Coronary artery (tissue), 2 donors: ENCODE measurements at regions not wholly inside any gene's neighbourhood (a gene's known extent, or its start where the extent isn't known, plus 50 kb on each side); places are given as distances from the start of the nearest gene placed in this dataset.

Experiments
- DNase-seq: peaks from one replicate; pipeline ENCODE4 v3.0.0-alpha.2; 2017; ENCODE audit warnings: low spot score
- H3K27ac ChIP-seq, 2 donors: fragments of 200-600 bp; sonication (generic); one replicate each; pipeline ENCODE4 v1.5.1; 2016 to 2019
- H3K4me3 ChIP-seq: fragments of 200-600 bp; sonication (generic); 2 replicates; pipeline ENCODE4 v1.5.1; 2016; ENCODE audit warnings: mild to moderate bottlenecking, moderate library complexity
- TF ChIP-seq, protein P1 (sequence below): fragments of 200-600 bp; sonication (generic); IDR thresholded peaks from one replicate; pipeline ENCODE4 v1.5.1; 2019; ENCODE audit warnings: antibody characterized with exemption

DNA sequence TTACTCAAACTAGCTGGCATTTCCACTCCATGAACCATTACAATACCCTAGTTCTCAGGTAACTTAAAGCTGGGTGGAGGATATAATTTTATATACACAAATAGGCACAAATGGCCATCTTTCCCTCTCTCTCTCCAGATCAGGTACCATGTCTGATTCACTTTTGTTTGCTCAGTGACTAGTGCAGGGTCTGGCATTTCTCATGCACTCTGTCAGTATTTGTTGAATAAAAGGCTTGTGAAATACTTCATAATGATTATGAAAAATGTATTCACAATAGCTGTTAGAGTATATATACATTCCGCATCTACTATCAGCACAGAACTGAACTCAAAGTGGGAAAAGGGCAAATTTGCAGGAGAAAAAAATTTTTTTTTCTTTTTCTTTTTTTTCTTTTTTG is 510.2 kb upstream of the USP24 start:
- H3K4me3 ChIP-seq: no peak overlapping the region
- no peak overlapping the region for H3K27ac ChIP-seq
- DNase-seq: no peak
- TF ChIP-seq, protein P1, sequence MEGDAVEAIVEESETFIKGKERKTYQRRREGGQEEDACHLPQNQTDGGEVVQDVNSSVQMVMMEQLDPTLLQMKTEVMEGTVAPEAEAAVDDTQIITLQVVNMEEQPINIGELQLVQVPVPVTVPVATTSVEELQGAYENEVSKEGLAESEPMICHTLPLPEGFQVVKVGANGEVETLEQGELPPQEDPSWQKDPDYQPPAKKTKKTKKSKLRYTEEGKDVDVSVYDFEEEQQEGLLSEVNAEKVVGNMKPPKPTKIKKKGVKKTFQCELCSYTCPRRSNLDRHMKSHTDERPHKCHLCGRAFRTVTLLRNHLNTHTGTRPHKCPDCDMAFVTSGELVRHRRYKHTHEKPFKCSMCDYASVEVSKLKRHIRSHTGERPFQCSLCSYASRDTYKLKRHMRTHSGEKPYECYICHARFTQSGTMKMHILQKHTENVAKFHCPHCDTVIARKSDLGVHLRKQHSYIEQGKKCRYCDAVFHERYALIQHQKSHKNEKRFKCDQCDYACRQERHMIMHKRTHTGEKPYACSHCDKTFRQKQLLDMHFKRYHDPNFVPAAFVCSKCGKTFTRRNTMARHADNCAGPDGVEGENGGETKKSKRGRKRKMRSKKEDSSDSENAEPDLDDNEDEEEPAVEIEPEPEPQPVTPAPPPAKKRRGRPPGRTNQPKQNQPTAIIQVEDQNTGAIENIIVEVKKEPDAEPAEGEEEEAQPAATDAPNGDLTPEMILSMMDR: no peak

DNA sequence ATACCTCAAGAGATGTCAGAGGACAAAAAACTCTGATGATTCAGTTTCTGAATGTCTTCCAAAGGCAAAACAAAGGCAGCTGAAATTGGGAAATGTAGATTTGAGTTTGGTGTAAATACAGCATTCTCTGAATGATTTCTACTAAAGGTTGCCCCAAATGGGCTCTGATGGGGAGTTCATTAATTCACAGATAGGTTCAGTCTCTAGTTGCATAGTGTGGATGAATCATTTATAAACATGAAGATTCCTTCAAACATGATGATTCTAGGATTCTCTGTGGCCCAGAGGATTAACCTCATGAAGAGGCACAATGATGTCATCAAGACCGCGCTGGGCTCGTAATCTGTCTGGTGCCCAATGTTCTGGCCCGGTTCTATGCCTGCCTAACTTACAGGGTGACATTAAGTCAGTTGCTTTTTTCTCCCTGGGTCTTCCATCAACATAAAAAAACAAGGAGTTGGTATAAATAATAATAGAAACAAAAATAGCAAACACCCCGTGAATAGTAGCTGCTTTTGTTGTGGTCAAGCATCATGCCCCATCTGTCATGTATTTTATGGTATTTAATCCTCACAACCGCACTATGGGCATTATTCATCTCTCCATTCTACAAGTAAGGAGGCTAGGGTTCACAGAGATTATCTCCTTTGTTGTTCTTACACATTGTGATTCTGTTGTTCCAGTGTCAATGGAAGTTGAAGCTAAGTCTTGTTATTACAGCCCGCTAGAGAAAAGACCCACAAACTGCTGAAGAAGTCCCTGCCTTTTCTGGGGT is 509.6 kb upstream of the USP24 start:
- DNase-seq: no peak
- TF ChIP-seq, protein P1: no peak
- Histone ChIP-seq H3K4me3 (no peak overlapping the region), H3K27ac (no peak overlapping the region)

DNA sequence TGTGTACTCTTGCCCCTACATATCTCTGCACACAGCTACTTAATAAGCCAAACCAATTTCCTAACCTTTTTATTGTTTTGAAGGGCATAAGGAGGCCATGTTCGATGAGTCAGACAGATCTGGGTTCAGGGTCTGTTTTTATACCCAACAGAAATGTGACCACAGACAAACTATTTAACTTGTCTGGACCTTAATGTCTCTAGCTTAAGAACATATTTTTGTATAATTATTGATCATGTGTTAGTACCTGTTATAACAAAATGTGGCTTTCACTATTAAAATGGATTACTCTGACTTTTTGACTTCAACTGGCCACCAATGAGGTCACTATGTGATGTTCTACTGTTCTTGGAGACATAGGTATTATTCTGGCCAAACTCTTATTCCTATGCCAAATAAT is 507.8 kb upstream of the USP24 start:
- H3K27ac ChIP-seq: no peak overlapping the region
- TF ChIP-seq, protein P1: no peak
- DNase-seq: no peak
- no peak overlapping the region for H3K4me3 ChIP-seq

DNA sequence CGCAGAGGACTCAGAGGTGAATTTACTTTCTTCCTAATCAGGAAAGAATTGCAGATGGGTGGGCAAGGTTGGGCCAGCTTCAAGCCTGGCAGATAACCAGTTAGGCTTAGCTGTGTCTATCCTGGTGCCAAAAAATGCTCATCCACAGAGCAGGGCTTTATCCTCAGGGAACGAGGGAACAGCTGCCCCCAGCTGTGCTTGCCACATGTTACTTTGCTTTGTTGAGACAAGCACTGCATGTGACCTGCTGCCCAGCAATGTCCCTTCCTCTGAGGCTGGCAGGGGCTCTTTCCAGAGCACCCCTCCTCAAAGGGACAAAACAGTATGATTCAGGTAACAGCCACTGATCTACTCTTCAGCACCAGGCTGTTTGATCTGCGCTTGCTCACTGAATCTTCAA is 505.1 kb upstream of the USP24 start:
- no peak overlapping the region for H3K4me3 ChIP-seq
- no peak for DNase-seq
- TF ChIP-seq, protein P1: no peak
- peak overlapping the region in 1 of 2 donors; percentile 82 for H3K27ac ChIP-seq

DNA sequence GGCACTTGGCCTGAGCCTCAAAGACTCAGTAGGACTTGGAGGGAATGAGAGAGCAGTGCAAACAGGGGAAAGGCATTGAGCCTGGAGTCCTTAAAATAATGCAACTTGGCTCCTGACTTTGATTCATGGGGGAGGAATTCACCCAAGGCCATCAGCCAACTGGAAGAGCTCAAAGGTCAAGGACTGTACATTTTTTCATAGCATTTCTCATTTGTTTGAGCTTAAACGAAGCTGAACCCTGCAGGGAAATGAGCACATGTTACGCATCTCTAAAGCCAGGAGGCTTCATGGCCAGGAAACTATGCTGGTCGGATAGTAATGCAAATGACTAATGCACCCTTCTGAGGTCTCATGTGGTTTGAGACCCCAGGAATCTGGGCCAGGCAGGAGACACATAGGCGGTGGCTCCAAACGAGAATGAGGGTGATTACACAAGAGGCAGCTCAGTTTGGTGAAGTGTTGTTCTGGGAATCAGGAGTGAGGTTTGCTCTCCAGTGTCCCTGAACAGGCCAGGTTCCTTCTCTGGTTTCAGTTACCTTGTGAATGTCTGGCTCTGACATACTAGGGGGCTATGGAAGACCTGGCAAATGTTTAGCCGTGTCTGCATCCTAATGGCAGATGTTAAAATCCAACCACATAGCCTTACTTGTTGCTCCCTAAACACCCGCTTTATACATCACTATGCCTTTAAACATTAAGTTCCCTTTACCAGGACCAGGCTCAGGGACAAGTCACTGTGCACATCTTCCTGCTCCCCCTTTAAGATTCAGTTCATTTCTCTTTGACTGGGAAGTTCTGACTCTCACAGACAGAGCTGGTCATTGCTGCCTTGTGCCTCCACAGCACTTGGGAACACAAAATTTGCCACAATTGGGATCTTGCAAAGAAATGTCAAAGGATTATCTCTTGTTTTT is 503.9 kb upstream of the USP24 start:
- TF ChIP-seq, protein P1: no peak
- Histone ChIP-seq H3K4me3 (no peak overlapping the region), H3K27ac (peak overlapping the region; percentile 72 to 82)
- peak; percentile 84 for DNase-seq

DNA sequence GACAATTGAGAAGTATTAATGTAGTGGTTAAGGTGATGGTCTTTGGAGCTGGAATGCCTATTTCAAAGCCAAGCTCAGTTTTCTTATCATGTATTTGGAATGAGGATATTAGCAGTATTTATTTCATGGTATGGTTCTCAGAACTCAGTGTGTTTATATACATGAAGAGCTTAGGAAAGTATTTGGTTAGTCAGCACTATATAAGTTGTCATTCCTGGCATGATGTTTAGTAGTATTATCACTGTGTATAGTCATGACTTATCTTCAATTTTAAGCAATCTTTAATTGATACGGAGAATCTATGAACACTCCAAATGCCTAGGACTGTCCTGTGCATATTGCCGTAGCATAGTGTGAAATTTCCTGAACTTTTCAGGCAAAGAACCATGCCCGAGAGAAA is 501.9 kb upstream of the USP24 start:
- H3K4me3 ChIP-seq: no peak overlapping the region
- DNase-seq: no peak
- TF ChIP-seq, protein P1: no peak
- H3K27ac ChIP-seq: peak overlapping the region in 1 of 2 donors; percentile 82
